ENCODE measurements at regions not wholly inside any gene's neighbourhood (a gene's known extent, or its start where the extent isn't known, plus 50 kb on each side); places are given as distances from the start of the nearest gene placed in this dataset.
"Not testable (repeated sequence)": the region's sequence is repeated elsewhere in the genome, so short reads cannot be mapped to it uniquely, and the experiment has no call there.

DNA sequence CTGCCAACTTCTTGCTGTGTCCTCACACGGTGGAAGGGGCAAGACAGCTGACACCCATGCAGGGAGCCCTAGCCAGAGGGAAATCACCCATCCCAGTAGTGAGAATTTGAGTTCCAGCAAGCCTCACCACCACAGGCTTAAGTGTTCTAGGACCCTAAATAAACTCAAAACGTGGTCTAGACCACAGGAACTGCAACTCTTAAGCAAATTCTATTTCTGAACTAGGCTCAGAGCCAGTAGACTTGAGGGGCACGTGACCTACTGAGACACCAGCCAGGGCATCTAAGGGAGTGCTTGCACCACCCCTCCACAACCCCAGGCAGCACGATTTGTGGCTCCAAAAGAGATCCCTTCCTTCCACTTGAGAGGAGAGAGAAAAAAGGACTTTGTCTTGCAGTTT is 96.0 kb upstream of the PHF24 start:
- Mint-ChIP-seq H3K27me3 (peaks cover 62% of the 10 kb centered on the region), H3K9me3 (peaks cover 19% of the 10 kb centered on the region), H3K4me1 (no peaks in the 10 kb centered on the region), H3K27ac (ENCODE audit: low read depth) (no peak overlapping the region), H3K4me3 (no peak overlapping the region), H3K36me3 (ENCODE audit: insufficient read depth) (no peaks in the 10 kb centered on the region)
- ATAC-seq (replicated peaks; ENCODE audit: extremely low read depth, poor library complexity, severe bottlenecking) (no peak), DNase-seq (ENCODE audit: low spot score in 2 of 2) (no peak)

DNA sequence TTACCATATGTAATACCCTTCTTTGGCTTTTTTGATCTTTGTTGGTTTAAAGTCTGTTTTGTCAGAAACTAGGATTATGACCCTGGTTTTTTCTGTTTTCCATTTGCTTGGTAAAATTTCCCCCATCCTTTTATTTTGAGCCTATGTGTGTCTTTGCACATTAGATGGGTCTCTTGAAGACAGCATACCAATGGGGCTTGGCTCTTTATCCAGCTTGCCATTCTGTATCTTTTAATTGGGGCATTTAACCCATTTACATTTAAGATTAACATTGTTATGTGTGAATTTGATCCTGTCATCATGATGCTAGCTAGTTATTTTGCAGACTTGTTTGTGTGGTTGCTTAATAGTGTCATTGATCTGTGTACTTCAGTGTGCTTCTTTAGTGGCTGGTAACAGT is 103.1 kb upstream of the PHF24 start:
- not testable (repeated sequence) for DNase-seq (ENCODE audit: low spot score in 2 of 2); H3K9me3 Mint-ChIP-seq; H3K4me1 Mint-ChIP-seq; H3K36me3 Mint-ChIP-seq (ENCODE audit: insufficient read depth); H3K27ac Mint-ChIP-seq (ENCODE audit: low read depth); H3K4me3 Mint-ChIP-seq; ATAC-seq (replicated peaks; ENCODE audit: extremely low read depth, poor library complexity, severe bottlenecking)
- peaks cover 31% of the 10 kb centered on the region for H3K27me3 Mint-ChIP-seq

DNA sequence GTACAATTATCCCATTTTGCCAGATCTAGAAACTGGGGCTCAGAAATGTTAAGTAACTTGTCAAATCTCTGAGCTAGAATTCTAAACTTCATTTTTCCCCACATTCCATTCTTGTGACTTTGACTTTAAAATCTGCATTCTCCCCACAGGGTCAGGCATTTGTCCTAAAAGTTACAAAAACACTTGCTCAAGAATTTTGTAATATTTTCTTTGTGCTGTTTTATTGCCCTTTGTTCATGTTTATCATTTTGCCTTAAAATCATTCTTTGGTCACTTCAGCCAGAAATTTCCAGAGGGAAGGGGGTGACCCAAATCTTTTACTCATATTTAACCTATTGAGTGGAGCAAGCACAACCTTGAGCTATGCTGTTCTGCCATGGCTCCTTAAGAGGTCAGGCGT is 120.1 kb upstream of the CCL21 start:
- no peaks in the 10 kb centered on the region for H3K36me3 Mint-ChIP-seq (ENCODE audit: insufficient read depth)
- H3K9me3 Mint-ChIP-seq: no peaks in the 10 kb centered on the region
- DNase-seq (ENCODE audit: low spot score in 2 of 2): no peak
- no peak overlapping the region for H3K27ac Mint-ChIP-seq (ENCODE audit: low read depth)
- H3K4me3 Mint-ChIP-seq: no peak overlapping the region
- peaks cover 7% of the 10 kb centered on the region for H3K27me3 Mint-ChIP-seq
- H3K4me1 Mint-ChIP-seq: no peaks in the 10 kb centered on the region
- ATAC-seq (replicated peaks; ENCODE audit: extremely low read depth, poor library complexity, severe bottlenecking): no peak

DNA sequence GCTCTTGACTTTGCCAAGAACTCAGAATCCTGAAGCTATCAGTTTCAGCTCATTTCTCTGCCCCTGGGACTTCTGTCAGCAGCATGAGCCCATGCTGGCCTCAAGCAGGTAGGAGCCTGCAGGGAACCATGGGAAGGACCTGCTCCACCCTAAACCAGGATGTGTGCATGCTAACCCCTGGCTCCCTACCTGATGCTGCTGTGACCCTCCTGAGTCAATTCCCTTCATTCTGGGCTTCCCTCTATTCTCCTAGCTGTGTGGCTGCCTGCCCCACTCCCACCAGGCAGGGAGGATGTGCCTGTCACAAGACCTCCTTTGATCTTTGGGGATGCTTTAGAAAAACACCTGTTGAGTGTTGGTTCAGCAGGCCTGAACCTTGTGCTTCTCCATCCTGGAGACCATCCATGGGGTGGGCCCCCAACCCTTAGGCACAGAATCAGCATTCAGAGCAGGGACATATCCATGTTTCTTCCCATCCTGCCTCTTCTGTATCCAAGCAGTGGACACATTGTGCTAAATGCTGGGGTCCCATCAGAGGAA is 117.1 kb upstream of the CCL21 start:
- Mint-ChIP-seq H3K4me3 (no peak overlapping the region), H3K9me3 (no peaks in the 10 kb centered on the region), H3K27ac (ENCODE audit: low read depth) (no peak overlapping the region), H3K4me1 (no peaks in the 10 kb centered on the region), H3K27me3 (peaks cover 20% of the 10 kb centered on the region), H3K36me3 (ENCODE audit: insufficient read depth) (no peaks in the 10 kb centered on the region)
- ATAC-seq (replicated peaks; ENCODE audit: extremely low read depth, poor library complexity, severe bottlenecking) (no peak), DNase-seq (ENCODE audit: low spot score in 2 of 2) (no peak)

DNA sequence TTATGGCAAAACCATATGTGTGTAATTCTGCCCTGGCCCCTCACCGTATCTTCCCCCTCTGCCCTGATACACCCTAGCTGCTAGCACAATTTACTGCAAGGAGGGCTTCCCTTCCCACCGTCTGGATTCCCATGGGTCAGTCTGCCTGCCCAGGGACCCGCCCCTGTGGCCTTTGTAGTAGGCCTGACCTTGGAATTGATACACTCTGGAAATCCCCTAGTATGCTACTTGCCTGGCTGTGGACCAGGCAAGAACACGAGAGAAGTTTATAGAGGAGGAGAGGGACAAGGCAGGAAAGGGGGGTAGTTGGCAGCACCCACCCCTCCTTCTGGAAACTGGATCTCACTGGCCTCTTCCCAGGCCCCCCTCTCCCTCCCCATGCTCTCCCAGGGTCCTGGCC is 115.8 kb upstream of the CCL21 start:
- Mint-ChIP-seq H3K4me1 (no peaks in the 10 kb centered on the region), H3K4me3 (no peak overlapping the region), H3K36me3 (ENCODE audit: insufficient read depth) (no peaks in the 10 kb centered on the region), H3K27me3 (peaks cover 28% of the 10 kb centered on the region), H3K27ac (ENCODE audit: low read depth) (no peak overlapping the region), H3K9me3 (no peaks in the 10 kb centered on the region)
- ATAC-seq (replicated peaks; ENCODE audit: extremely low read depth, poor library complexity, severe bottlenecking) (no peak), DNase-seq (ENCODE audit: low spot score in 2 of 2) (no peak)

DNA sequence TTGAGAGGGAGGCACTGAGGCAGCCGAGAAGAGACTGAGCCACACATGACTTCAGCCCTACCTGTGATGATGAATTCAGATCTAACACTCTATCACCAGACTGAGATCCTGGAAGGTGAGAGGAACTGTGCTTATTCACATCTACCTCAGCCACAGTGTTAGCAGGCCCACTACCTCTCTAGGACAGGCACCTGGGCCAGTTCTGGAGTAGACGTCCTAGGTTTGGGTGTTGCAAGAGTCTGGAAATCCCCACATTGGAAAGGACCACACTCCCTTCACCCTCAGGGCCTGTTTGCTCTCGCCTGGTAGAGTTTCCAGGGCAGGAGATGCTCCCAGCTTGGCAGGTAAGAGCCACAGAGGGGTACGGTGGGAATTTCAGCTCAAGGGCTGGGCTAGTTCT is 113.8 kb upstream of the CCL21 start:
- H3K4me1 Mint-ChIP-seq: no peaks in the 10 kb centered on the region

DNA sequence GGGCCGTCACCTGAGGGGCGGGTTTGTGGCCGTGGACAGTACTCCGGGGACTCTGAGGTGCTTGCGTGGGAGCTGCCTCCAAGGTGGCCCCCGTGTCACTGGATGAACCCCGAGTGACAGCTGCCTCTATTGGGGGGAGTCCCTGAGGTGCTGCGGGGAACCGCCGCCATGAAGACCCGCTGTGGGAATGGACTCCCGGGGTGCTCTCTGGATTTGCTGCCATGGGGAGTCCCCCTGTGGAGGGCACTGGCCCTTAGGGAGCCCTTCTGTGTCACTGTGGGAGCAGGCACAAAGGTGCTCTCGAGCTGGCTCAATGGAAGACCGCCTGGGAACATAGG is 100.2 kb upstream of the CCL21 start:
- no peak overlapping the region for H3K27ac Mint-ChIP-seq (ENCODE audit: low read depth)
- no peaks in the 10 kb centered on the region for H3K36me3 Mint-ChIP-seq (ENCODE audit: insufficient read depth)
- no peaks in the 10 kb centered on the region for H3K4me1 Mint-ChIP-seq
- H3K9me3 Mint-ChIP-seq: peaks cover 4% of the 10 kb centered on the region
- H3K4me3 Mint-ChIP-seq: no peak overlapping the region
- H3K27me3 Mint-ChIP-seq: peaks cover 96% of the 10 kb centered on the region
- ATAC-seq (replicated peaks; ENCODE audit: extremely low read depth, poor library complexity, severe bottlenecking) (no peak), DNase-seq (ENCODE audit: low spot score in 2 of 2) (no peak)

More for the DNA sequence above, 113.8 kb upstream of the CCL21 start:
- H3K9me3 Mint-ChIP-seq: no peaks in the 10 kb centered on the region
- DNase-seq (ENCODE audit: low spot score in 2 of 2): no peak
- H3K4me3 Mint-ChIP-seq: no peak overlapping the region
- H3K27me3 Mint-ChIP-seq: peaks cover 36% of the 10 kb centered on the region
- H3K36me3 Mint-ChIP-seq (ENCODE audit: insufficient read depth): no peaks in the 10 kb centered on the region
- no peak overlapping the region for H3K27ac Mint-ChIP-seq (ENCODE audit: low read depth)
- no peak for ATAC-seq (replicated peaks; ENCODE audit: extremely low read depth, poor library complexity, severe bottlenecking)

DNA sequence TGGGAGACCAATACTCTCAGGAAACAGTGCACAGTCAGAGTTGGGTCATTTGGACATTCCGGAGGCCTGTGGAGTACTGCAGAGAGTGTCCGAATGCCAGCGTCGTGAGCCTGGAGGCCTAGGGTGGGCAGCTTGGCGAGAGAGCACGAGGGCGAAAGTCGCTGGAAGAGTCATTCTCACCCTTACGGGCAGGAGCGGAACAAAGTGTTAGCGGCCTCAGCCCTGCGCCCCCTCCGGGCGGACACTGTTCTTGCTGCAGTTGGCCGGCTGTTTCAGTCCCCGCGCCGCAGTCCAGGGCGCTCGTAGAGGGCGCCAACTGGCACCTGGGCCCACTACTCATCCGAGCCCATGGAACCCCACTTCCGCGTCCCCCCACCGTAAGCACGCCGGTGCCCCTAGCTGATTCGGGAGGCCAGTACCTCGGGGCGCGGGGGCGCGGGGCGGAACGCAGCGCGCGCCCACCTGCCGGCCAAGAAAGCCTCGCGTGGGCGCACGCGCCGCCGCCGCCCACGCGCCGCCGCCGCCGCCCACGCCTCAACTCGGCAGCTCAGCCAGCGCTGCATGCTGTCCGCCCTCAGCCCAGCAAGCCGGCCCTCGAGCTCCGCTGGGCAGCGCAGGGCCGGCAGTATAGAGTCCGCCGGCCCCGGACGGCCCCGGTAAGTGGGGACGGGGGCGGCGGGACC is 99.7 kb upstream of the CCL21 start:
- Mint-ChIP-seq H3K27me3 (peaks cover 95% of the 10 kb centered on the region), H3K27ac (ENCODE audit: low read depth) (no peak overlapping the region), H3K4me3 (no peak overlapping the region), H3K4me1 (no peaks in the 10 kb centered on the region), H3K36me3 (ENCODE audit: insufficient read depth) (no peaks in the 10 kb centered on the region), H3K9me3 (peaks cover 4% of the 10 kb centered on the region)
- no peak for DNase-seq (ENCODE audit: low spot score in 2 of 2)
- no peak for ATAC-seq (replicated peaks; ENCODE audit: extremely low read depth, poor library complexity, severe bottlenecking)

DNA sequence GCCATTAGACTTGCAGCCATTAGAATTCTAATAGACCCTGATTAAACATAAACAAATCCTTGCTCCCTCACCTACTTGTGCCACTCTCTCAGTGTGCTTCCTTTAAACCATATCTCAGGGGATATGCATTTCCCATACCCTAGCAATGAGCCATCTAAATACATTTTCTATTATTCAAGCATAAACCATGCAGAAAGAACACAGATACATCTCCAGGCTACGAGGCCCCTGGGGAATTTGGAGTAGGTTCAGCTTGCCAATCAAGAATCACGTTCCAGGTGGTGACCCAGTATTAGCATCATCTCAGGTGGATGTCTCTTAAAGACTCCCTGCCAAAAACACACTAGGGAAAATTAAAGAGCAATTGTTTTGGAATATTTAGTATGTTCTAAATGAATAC is 93.0 kb upstream of the CCL21 start:
- H3K4me3 Mint-ChIP-seq: no peak overlapping the region
- no peaks in the 10 kb centered on the region for H3K4me1 Mint-ChIP-seq
- DNase-seq (ENCODE audit: low spot score in 2 of 2): no peak
- H3K27ac Mint-ChIP-seq (ENCODE audit: low read depth): no peak overlapping the region
- peaks cover 79% of the 10 kb centered on the region for H3K27me3 Mint-ChIP-seq
- ATAC-seq (replicated peaks; ENCODE audit: extremely low read depth, poor library complexity, severe bottlenecking): no peak
- no peaks in the 10 kb centered on the region for H3K9me3 Mint-ChIP-seq
- no peaks in the 10 kb centered on the region for H3K36me3 Mint-ChIP-seq (ENCODE audit: insufficient read depth)

DNA sequence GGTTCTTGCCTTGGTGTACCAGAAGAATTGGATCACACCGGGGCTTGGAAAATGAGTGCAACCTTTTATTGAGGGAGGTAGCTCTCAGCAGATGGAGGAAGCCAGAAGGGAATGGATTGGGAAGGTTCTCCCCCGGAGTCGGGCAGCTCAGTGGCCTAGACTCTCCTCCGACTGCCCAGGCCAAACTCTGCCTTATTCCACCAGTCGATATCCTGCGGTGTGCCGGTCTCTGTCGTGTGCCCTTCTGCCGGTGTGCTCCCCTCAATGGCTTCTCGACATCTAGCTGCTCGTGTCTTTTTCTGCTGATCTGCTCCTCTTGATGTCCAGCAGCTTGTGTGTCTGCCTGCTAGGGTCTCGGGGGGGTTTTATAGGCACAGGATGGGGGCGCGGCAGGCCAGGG is 87.4 kb upstream of the CCL21 start:
- Mint-ChIP-seq H3K4me1 (no peaks in the 10 kb centered on the region), H3K36me3 (ENCODE audit: insufficient read depth) (no peaks in the 10 kb centered on the region), H3K27ac (ENCODE audit: low read depth) (no peak overlapping the region), H3K4me3 (no peak overlapping the region), H3K9me3 (no peaks in the 10 kb centered on the region), H3K27me3 (peaks cover 82% of the 10 kb centered on the region)
- no peak for DNase-seq (ENCODE audit: low spot score in 2 of 2)
- no peak for ATAC-seq (replicated peaks; ENCODE audit: extremely low read depth, poor library complexity, severe bottlenecking)

DNA sequence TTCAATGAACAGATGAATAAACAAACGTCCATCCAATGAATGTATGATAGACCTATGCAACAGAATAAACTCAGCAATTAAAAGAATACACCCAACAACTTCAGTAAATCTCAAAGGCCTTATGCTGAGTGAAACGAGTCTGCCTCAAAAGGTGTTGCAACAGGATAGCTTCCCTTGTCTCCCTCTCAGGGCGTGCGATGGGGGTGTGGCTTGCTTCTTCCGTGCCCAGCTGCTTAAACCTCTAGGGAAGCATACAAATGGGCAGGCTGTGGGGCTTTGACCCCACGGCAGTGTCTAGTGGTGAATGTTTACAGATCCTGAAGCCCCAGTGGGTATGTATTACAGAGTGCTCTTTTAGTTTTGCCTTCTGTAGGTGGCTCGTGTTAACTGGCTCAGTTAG is 87.0 kb upstream of the CCL21 start:
- no peaks in the 10 kb centered on the region for H3K4me1 Mint-ChIP-seq
- H3K36me3 Mint-ChIP-seq (ENCODE audit: insufficient read depth): no peaks in the 10 kb centered on the region
- no peak for DNase-seq (ENCODE audit: low spot score in 2 of 2)
- no peak for ATAC-seq (replicated peaks; ENCODE audit: extremely low read depth, poor library complexity, severe bottlenecking)
- peaks cover 82% of the 10 kb centered on the region for H3K27me3 Mint-ChIP-seq
- H3K9me3 Mint-ChIP-seq: no peaks in the 10 kb centered on the region
- no peak overlapping the region for H3K27ac Mint-ChIP-seq (ENCODE audit: low read depth)
- H3K4me3 Mint-ChIP-seq: no peak overlapping the region

DNA sequence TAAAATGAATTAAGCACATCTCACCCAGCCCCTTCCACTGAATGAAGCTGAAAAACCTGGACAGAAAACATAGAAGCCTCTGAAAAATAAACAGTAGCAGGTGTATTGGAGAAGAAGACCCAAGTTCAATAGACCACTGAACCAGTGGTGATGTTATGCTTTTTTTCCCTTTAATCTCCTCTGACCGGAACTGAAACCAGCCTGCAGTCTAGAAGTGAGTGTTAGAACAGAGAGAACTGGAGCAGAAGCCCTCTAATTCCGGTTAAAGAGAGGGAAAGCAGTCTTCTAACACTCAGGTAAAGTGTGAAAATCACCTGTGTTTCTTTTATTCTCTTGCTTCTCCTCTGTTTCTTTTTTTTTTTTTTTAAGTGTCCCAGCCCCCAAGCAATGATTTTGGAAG is 83.5 kb upstream of the CCL21 start:
- Mint-ChIP-seq H3K27me3 (peaks cover 83% of the 10 kb centered on the region), H3K27ac (ENCODE audit: low read depth) (no peak overlapping the region), H3K36me3 (ENCODE audit: insufficient read depth) (no peaks in the 10 kb centered on the region), H3K4me3 (no peak overlapping the region), H3K9me3 (no peaks in the 10 kb centered on the region), H3K4me1 (no peaks in the 10 kb centered on the region)
- ATAC-seq (replicated peaks; ENCODE audit: extremely low read depth, poor library complexity, severe bottlenecking): no peak
- no peak for DNase-seq (ENCODE audit: low spot score in 2 of 2)

DNA sequence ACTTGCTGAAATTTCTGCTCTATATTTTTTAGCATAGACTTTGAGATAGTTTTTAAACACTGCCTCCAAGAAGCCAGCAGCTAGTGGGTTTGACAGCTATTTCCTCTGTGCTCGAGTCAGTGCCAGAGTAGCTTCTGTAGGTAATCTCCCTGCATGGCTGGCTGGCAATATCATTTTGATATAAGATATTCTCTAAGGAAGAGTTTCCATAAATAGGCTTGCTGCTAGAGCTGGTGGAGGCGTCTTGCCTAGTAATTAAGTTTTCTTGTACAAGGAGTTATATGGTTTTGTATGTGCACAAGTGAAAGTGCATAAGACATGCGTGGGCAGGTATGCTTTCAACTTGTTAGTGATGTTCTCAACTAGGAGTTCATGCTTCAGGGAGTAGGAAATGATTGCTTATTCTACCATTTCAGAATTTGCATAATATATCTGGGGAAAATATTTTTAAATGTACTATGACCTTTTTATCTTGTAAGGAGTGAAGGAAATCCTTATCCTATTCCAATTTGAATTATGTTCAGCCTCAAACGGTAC is 74.1 kb upstream of the CCL21 start:
- DNase-seq (ENCODE audit: low spot score in 2 of 2): no peak
- peaks cover 37% of the 10 kb centered on the region for H3K27me3 Mint-ChIP-seq
- H3K27ac Mint-ChIP-seq (ENCODE audit: low read depth): no peak overlapping the region
- ATAC-seq (replicated peaks; ENCODE audit: extremely low read depth, poor library complexity, severe bottlenecking): no peak
- H3K36me3 Mint-ChIP-seq (ENCODE audit: insufficient read depth): no peaks in the 10 kb centered on the region
- no peak overlapping the region for H3K4me3 Mint-ChIP-seq
- no peaks in the 10 kb centered on the region for H3K4me1 Mint-ChIP-seq
- H3K9me3 Mint-ChIP-seq: no peaks in the 10 kb centered on the region

Data from central memory CD8-positive, alpha-beta T cell (primary cell).